ENCODE measurements at regions not wholly inside any gene's neighbourhood (a gene's known extent, or its start where the extent isn't known, plus 50 kb on each side); places are given as distances from the start of the nearest gene placed in this dataset.
"Not testable (repeated sequence)": the region's sequence is repeated elsewhere in the genome, so short reads cannot be mapped to it uniquely, and the experiment has no call there.

DNA sequence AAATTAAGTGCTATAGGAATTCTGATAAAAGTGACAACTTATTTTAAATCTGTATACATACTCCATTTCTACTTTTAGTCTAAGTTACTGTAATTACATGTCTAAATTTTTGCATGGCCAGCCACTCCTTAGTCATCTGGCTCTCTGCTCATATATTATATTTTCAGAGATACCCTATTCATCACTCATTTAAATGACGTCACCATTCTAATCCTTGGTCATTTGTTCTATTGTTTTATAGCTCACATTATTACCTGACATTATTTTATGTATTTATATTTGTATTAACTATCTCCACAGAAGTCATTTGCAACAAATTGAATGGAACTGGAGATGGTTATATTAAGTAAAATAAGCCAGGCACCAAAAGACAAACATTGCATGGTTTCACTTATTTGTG lies 179.6 kb upstream of the CXorf51A start:
- intact Hi-C loops (cut with micrococcal nuclease), result no loop called here
- ATAC-seq (no peak), DNase-seq (no peak)
- POLR2A ChIA-PET, result no interaction called here
- Mint-ChIP-seq H3K9me3 (no peaks in the 10 kb centered on the region), H3K27me3 (no peaks in the 10 kb centered on the region), H3K4me1 (ENCODE audit: low read depth) (no peaks in the 10 kb centered on the region), H3K4me3 (no peak overlapping the region), H3K27ac (no peak overlapping the region), H3K36me3 (ENCODE audit: low read depth) (no peaks in the 10 kb centered on the region)
- TF ChIP-seq, protein P1, sequence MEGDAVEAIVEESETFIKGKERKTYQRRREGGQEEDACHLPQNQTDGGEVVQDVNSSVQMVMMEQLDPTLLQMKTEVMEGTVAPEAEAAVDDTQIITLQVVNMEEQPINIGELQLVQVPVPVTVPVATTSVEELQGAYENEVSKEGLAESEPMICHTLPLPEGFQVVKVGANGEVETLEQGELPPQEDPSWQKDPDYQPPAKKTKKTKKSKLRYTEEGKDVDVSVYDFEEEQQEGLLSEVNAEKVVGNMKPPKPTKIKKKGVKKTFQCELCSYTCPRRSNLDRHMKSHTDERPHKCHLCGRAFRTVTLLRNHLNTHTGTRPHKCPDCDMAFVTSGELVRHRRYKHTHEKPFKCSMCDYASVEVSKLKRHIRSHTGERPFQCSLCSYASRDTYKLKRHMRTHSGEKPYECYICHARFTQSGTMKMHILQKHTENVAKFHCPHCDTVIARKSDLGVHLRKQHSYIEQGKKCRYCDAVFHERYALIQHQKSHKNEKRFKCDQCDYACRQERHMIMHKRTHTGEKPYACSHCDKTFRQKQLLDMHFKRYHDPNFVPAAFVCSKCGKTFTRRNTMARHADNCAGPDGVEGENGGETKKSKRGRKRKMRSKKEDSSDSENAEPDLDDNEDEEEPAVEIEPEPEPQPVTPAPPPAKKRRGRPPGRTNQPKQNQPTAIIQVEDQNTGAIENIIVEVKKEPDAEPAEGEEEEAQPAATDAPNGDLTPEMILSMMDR (IDR thresholded peaks at IDR 0.05), result no peak
- CTCF ChIA-PET, result no interaction called here

GRCh38 chrX:146973283-146973682 lies 158.7 kb upstream of the CXorf51A start:
- intact Hi-C loops (cut with micrococcal nuclease), result no loop called here
- H3K4me1 Mint-ChIP-seq (ENCODE audit: low read depth), result no peaks in the 10 kb centered on the region
- H3K4me3 Mint-ChIP-seq, result no peak overlapping the region
- DNase-seq, result no peak
- ChIA-PET POLR2A (no interaction called here), CTCF (no interaction called here)
- TF ChIP-seq, protein P1 (IDR thresholded peaks at IDR 0.05), result no peak
- no peak for ATAC-seq
- no peaks in the 10 kb centered on the region for H3K36me3 Mint-ChIP-seq (ENCODE audit: low read depth)
- H3K9me3 Mint-ChIP-seq, result peaks cover 2% of the 10 kb centered on the region
- no peak overlapping the region for H3K27ac Mint-ChIP-seq
- no peaks in the 10 kb centered on the region for H3K27me3 Mint-ChIP-seq

DNA sequence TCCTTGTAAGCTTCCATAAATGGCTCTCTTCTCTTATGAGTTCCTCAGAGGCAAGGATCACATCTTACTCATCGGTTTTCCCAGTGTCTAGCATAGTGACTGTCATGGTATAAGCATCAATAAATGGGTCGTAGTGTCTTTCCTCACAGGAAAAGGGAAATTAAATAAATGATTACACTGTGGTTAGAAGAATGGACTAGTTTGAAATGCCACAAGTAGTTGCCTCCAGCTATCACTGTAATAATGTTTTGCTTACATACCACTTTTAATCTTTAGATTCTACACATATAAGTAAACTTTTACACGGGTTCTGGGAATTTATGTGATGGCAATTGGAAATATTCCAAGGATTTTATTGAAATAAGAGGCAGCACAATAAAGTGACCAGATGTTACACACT lies 152.8 kb upstream of the CXorf51A start:
- no peaks in the 10 kb centered on the region for H3K4me1 Mint-ChIP-seq (ENCODE audit: low read depth)
- H3K27ac Mint-ChIP-seq, result no peak overlapping the region
- H3K9me3 Mint-ChIP-seq, result peaks cover 5% of the 10 kb centered on the region
- no peaks in the 10 kb centered on the region for H3K36me3 Mint-ChIP-seq (ENCODE audit: low read depth)
- no peak overlapping the region for H3K4me3 Mint-ChIP-seq
- intact Hi-C loops (cut with micrococcal nuclease), result no loop called here
- TF ChIP-seq, protein P1 (IDR thresholded peaks at IDR 0.05), result no peak
- no peaks in the 10 kb centered on the region for H3K27me3 Mint-ChIP-seq
- no peak for ATAC-seq
- CTCF ChIA-PET, result no interaction called here
- POLR2A ChIA-PET, result no interaction called here
- DNase-seq, result no peak

DNA sequence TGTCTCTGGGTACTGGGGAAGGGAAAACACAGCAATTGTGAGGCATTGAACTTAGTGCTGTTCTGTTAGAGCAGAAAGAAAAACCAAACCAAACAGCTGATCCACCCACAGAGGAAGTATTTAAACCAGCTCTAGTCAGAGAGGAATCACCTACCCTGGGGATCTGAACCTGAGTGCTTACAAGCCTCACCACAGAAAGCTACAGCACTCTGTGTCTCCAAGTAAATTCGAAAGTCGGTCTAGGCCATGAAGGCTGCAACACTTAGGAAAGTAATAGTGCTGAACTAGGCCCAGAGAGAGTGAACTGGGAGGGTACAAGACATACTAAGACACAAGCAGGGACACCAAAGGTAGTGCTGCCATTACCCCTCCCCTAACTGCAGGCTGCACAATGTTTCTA lies 142.2 kb upstream of the CXorf51A start:
- POLR2A ChIA-PET, result no interaction called here
- DNase-seq, result no peak
- H3K27ac Mint-ChIP-seq, result no peak overlapping the region

GRCh38 chrX:146934256-146934655 lies 119.7 kb upstream of the CXorf51A start:
- ChIA-PET CTCF (no interaction called here), POLR2A (no interaction called here)
- no peaks in the 10 kb centered on the region for H3K36me3 Mint-ChIP-seq (ENCODE audit: low read depth)

More for the DNA sequence above, 142.2 kb upstream of the CXorf51A start:
- no peak overlapping the region for H3K4me3 Mint-ChIP-seq
- TF ChIP-seq, protein P1 (IDR thresholded peaks at IDR 0.05), result no peak
- intact Hi-C loops (cut with micrococcal nuclease), result no loop called here
- CTCF ChIA-PET, result no interaction called here
- no peaks in the 10 kb centered on the region for H3K4me1 Mint-ChIP-seq (ENCODE audit: low read depth)
- no peaks in the 10 kb centered on the region for H3K36me3 Mint-ChIP-seq (ENCODE audit: low read depth)
- H3K9me3 Mint-ChIP-seq, result peaks cover 9% of the 10 kb centered on the region
- ATAC-seq, result no peak
- no peaks in the 10 kb centered on the region for H3K27me3 Mint-ChIP-seq

GRCh38 chrX:146932997-146933396 lies 118.5 kb upstream of the CXorf51A start:
- H3K27ac Mint-ChIP-seq; H3K27me3 Mint-ChIP-seq; CTCF ChIA-PET; H3K9me3 Mint-ChIP-seq; ATAC-seq; H3K4me3 Mint-ChIP-seq; POLR2A ChIA-PET; intact Hi-C loops (cut with micrococcal nuclease); H3K4me1 Mint-ChIP-seq (ENCODE audit: low read depth); H3K36me3 Mint-ChIP-seq (ENCODE audit: low read depth); DNase-seq: not testable (repeated sequence)

More at GRCh38 chrX:146934256-146934655, 119.7 kb upstream of the CXorf51A start:
- H3K4me3 Mint-ChIP-seq, result no peak overlapping the region
- H3K27ac Mint-ChIP-seq, result no peak overlapping the region
- DNase-seq (no peak), ATAC-seq (no peak)
- H3K4me1 Mint-ChIP-seq (ENCODE audit: low read depth), result no peaks in the 10 kb centered on the region
- TF ChIP-seq, protein P1 (IDR thresholded peaks at IDR 0.05), result no peak
- H3K9me3 Mint-ChIP-seq, result peaks cover 2% of the 10 kb centered on the region
- no peaks in the 10 kb centered on the region for H3K27me3 Mint-ChIP-seq
- intact Hi-C loops (cut with micrococcal nuclease), result no loop called here

All from activated CD8-positive, alpha-beta T cell treated with anti-CD3 and anti-CD28 coated beads for 36 hours (primary cell).